T-helper 2 cell (primary cell): ENCODE measurements at regions not wholly inside any gene's neighbourhood (a gene's known extent, or its start where the extent isn't known, plus 50 kb on each side); places are given as distances from the start of the nearest gene placed in this dataset.
"Not testable (repeated sequence)": the region's sequence is repeated elsewhere in the genome, so short reads cannot be mapped to it uniquely, and the experiment has no call there.

Experiments used
- DNase-seq, 5 experiments: peaks; one replicate each; pipeline versions ENCODE4 v3.0.0 to v3.0.0-alpha.2; 2012 to 2022

GRCh38 chr20:56773749-56774148 is 144.6 kb downstream of the TFAP2C start:
- DNase-seq, result no peak

- no peak for DNase-seq
These were observed 145.8 kb downstream of the TFAP2C start for GRCh38 chr20:56774873-56775272.

- no peak for DNase-seq
These were observed 147.2 kb downstream of the TFAP2C start for GRCh38 chr20:56776345-56776744.

GRCh38 chr20:56778765-56779195 is 149.7 kb downstream of the TFAP2C start:
- DNase-seq, result no peak

- no peak for DNase-seq
These were observed 150.5 kb downstream of the TFAP2C start for GRCh38 chr20:56779452-56780143.

- no peak for DNase-seq
These were observed 151.2 kb downstream of the TFAP2C start for GRCh38 chr20:56780266-56780665.

GRCh38 chr20:56781108-56781739 is 152.1 kb downstream of the TFAP2C start:
- no peak for DNase-seq

- not testable (repeated sequence) for DNase-seq
These were observed 153.0 kb downstream of the TFAP2C start for GRCh38 chr20:56781987-56782560.

GRCh38 chr20:56782814-56783213 is 153.7 kb downstream of the TFAP2C start:
- not testable (repeated sequence) for DNase-seq

- no peak for DNase-seq
These were observed 154.7 kb downstream of the TFAP2C start for GRCh38 chr20:56783826-56784225.

- no peak for DNase-seq
These were observed 157.4 kb downstream of the TFAP2C start for GRCh38 chr20:56786503-56786902.

- no peak for DNase-seq
These were observed 159.1 kb downstream of the TFAP2C start for GRCh38 chr20:56788041-56788670.

- DNase-seq, result no peak
These were observed 159.8 kb downstream of the TFAP2C start for GRCh38 chr20:56788671-56789610.

- DNase-seq, result no peak
These were observed 164.8 kb downstream of the TFAP2C start for GRCh38 chr20:56793916-56794315.

- DNase-seq, result no peak
These were observed 166.4 kb downstream of the TFAP2C start for GRCh38 chr20:56795492-56795891.

GRCh38 chr20:56796345-56796744 is 167.2 kb downstream of the TFAP2C start:
- no peak for DNase-seq

- DNase-seq, result no peak
These were observed 167.9 kb downstream of the TFAP2C start for GRCh38 chr20:56797023-56797422.

- DNase-seq, result no peak
These were observed 169.5 kb downstream of the TFAP2C start for GRCh38 chr20:56798634-56799033.

- DNase-seq, result no peak
These were observed 170.1 kb downstream of the TFAP2C start for GRCh38 chr20:56799187-56799586.

GRCh38 chr20:56800088-56800487 is 171.0 kb downstream of the TFAP2C start:
- no peak for DNase-seq

GRCh38 chr20:56801971-56802755 is 173.1 kb downstream of the TFAP2C start:
- DNase-seq, result no peak

- no peak for DNase-seq
These were observed 173.7 kb downstream of the TFAP2C start for GRCh38 chr20:56802805-56803204.
